ENCODE measurements at regions not wholly inside any gene's neighbourhood (a gene's known extent, or its start where the extent isn't known, plus 50 kb on each side); places are given as distances from the start of the nearest gene placed in this dataset.

GRCh38 chr12:59100585-59100984, 180.3 kb upstream of the LRIG3 start:
- Histone ChIP-seq H3K4me1 (ENCODE audit: low read length) (no peaks in the 10 kb centered on the region), H3K4me3 (ENCODE audit: low read length) (no peak overlapping the region), H3K4me2 (ENCODE audit: low read depth, low read length) (no peak overlapping the region), H3K9ac (ENCODE audit: low read length) (no peak overlapping the region), H4K20me1 (ENCODE audit: insufficient read depth, low read length) (no peaks in the 10 kb centered on the region), H3F3A (ENCODE audit: insufficient read depth, low read length) (no peaks in the 10 kb centered on the region), H3K27me3 (replicated peaks; ENCODE audit: insufficient read depth, low read length) (no peaks in the 10 kb centered on the region), H2AFZ (ENCODE audit: low read length) (no peak overlapping the region), H3K79me2 (ENCODE audit: low read length) (no peaks in the 10 kb centered on the region), H3K27ac (ENCODE audit: low read length) (no peak overlapping the region), H3K9me2 (replicated peaks; ENCODE audit: insufficient read depth, low read length) (no peaks in the 10 kb centered on the region), H3K36me3 (replicated peaks; ENCODE audit: insufficient read depth, low read length) (no peaks in the 10 kb centered on the region), H3K9me3 (replicated peaks; ENCODE audit: insufficient read depth, low read length) (no peaks in the 10 kb centered on the region)
- no peak for DNase-seq
- TF ChIP-seq EZH2 (optimal IDR thresholded peaks at IDR 0.05; ENCODE audit: low read depth, low read length) (no peak), EZH2phosphoT487 (IDR thresholded peaks at IDR 0.05; ENCODE audit: low read length) (no peak), CTCF (IDR thresholded peaks at IDR 0.05; ENCODE audit: low read length) (no peak)

- H3K4me2 ChIP-seq (ENCODE audit: low read depth, low read length): no peak overlapping the region
- no peaks in the 10 kb centered on the region for H3K36me3 ChIP-seq (replicated peaks; ENCODE audit: insufficient read depth, low read length)
- no peak overlapping the region for H3K27ac ChIP-seq (ENCODE audit: low read length)
- no peaks in the 10 kb centered on the region for H3K9me3 ChIP-seq (replicated peaks; ENCODE audit: insufficient read depth, low read length)
- no peak overlapping the region for H3K9ac ChIP-seq (ENCODE audit: low read length)
- no peak overlapping the region for H3K4me3 ChIP-seq (ENCODE audit: low read length)
- H3K79me2 ChIP-seq (ENCODE audit: low read length): no peaks in the 10 kb centered on the region
- TF ChIP-seq CTCF (IDR thresholded peaks at IDR 0.05; ENCODE audit: low read length) (no peak), EZH2 (optimal IDR thresholded peaks at IDR 0.05; ENCODE audit: low read depth, low read length) (no peak), EZH2phosphoT487 (IDR thresholded peaks at IDR 0.05; ENCODE audit: low read length) (no peak)
- no peaks in the 10 kb centered on the region for H3K9me2 ChIP-seq (replicated peaks; ENCODE audit: insufficient read depth, low read length)
- DNase-seq: no peak
- H4K20me1 ChIP-seq (ENCODE audit: insufficient read depth, low read length): no peaks in the 10 kb centered on the region
- H3K27me3 ChIP-seq (replicated peaks; ENCODE audit: insufficient read depth, low read length): no peaks in the 10 kb centered on the region
- H3F3A ChIP-seq (ENCODE audit: insufficient read depth, low read length): no peaks in the 10 kb centered on the region
- H3K4me1 ChIP-seq (ENCODE audit: low read length): no peaks in the 10 kb centered on the region
- no peak overlapping the region for H2AFZ ChIP-seq (ENCODE audit: low read length)
Observed at GRCh38 chr12:59097876-59098275, 177.6 kb upstream of the LRIG3 start.

- no peak overlapping the region for H3K4me3 ChIP-seq (ENCODE audit: low read length)
- H3K9me3 ChIP-seq (replicated peaks; ENCODE audit: insufficient read depth, low read length): no peaks in the 10 kb centered on the region
- H3K79me2 ChIP-seq (ENCODE audit: low read length): no peaks in the 10 kb centered on the region
- no peaks in the 10 kb centered on the region for H4K20me1 ChIP-seq (ENCODE audit: insufficient read depth, low read length)
- H3F3A ChIP-seq (ENCODE audit: insufficient read depth, low read length): no peaks in the 10 kb centered on the region
- H3K4me1 ChIP-seq (ENCODE audit: low read length): no peaks in the 10 kb centered on the region
- no peak for TF ChIP-seq EZH2 (optimal IDR thresholded peaks at IDR 0.05; ENCODE audit: low read depth, low read length)
- no peak for TF ChIP-seq EZH2phosphoT487 (IDR thresholded peaks at IDR 0.05; ENCODE audit: low read length)
- no peak for TF ChIP-seq CTCF (IDR thresholded peaks at IDR 0.05; ENCODE audit: low read length)
- no peak overlapping the region for H2AFZ ChIP-seq (ENCODE audit: low read length)
- no peak for DNase-seq
- H3K27me3 ChIP-seq (replicated peaks; ENCODE audit: insufficient read depth, low read length): no peaks in the 10 kb centered on the region
- no peak overlapping the region for H3K27ac ChIP-seq (ENCODE audit: low read length)
- H3K4me2 ChIP-seq (ENCODE audit: low read depth, low read length): no peak overlapping the region
- H3K9me2 ChIP-seq (replicated peaks; ENCODE audit: insufficient read depth, low read length): no peaks in the 10 kb centered on the region
- H3K9ac ChIP-seq (ENCODE audit: low read length): no peak overlapping the region
- no peaks in the 10 kb centered on the region for H3K36me3 ChIP-seq (replicated peaks; ENCODE audit: insufficient read depth, low read length)
Observed at GRCh38 chr12:59096246-59096645, 175.9 kb upstream of the LRIG3 start.

All from MM.1S (cell line).